Loucy (cell line): ENCODE measurements at regions not wholly inside any gene's neighbourhood (a gene's known extent, or its start where the extent isn't known, plus 50 kb on each side); places are given as distances from the start of the nearest gene placed in this dataset.

Experiments
- H2AFZ ChIP-seq: fragments of 200-600 bp; sonication (generic); 2 replicates; pipeline ENCODE4 v1.6.0; 2016; ENCODE audit warnings: antibody characterized with exemption, mild to moderate bottlenecking, low read length, moderate library complexity
- H3F3A ChIP-seq: fragments of 200-600 bp; 2 replicates; pipeline ENCODE4 v1.6.0; 2016; ENCODE audit warnings: antibody characterized with exemption, low read depth, mild to moderate bottlenecking
- H3K27me3 ChIP-seq: fragments of 200-600 bp; sonication (generic); 2 replicates; pipeline ENCODE4 v1.6.1; 2014; ENCODE audit warnings: low read length, mild to moderate bottlenecking; ENCODE audit not compliant: insufficient read depth, poor library complexity, severe bottlenecking
- H3K36me3 ChIP-seq: fragments of 200-600 bp; sonication (generic); 2 replicates; pipeline ENCODE4 v1.6.1; 2016; ENCODE audit warnings: low read length; ENCODE audit not compliant: insufficient read depth
- H3K4me1 ChIP-seq: fragments of 200-600 bp; sonication (generic); 2 replicates; pipeline ENCODE4 v1.5.1; 2014; ENCODE audit warnings: low read length, mild to moderate bottlenecking; ENCODE audit not compliant: insufficient read depth, poor library complexity, severe bottlenecking
- H3K4me2 ChIP-seq: fragments of 200-600 bp; sonication (generic); 2 replicates; pipeline ENCODE4 v1.6.0; 2014; ENCODE audit warnings: antibody characterized with exemption, low read length, low read depth, mild to moderate bottlenecking; ENCODE audit not compliant: poor library complexity, severe bottlenecking
- H3K4me3 ChIP-seq: fragments of 200-600 bp; sonication (generic); 2 replicates; pipeline ENCODE4 v1.5.1; 2014; ENCODE audit warnings: low read length, mild to moderate bottlenecking, mixed read lengths; ENCODE audit not compliant: poor library complexity, severe bottlenecking
- H3K79me2 ChIP-seq: fragments of 200-600 bp; sonication (generic); 2 replicates; pipeline ENCODE4 v1.6.1; 2014; ENCODE audit warnings: low read length; ENCODE audit not compliant: insufficient read depth
- H3K9ac ChIP-seq: fragments of 200-600 bp; sonication (generic); 2 replicates; pipeline ENCODE4 v1.6.0; 2014; ENCODE audit warnings: mild to moderate bottlenecking, low read depth, low read length, moderate library complexity; ENCODE audit not compliant: poor library complexity, severe bottlenecking
- H3K9me2 ChIP-seq: fragments of 200-600 bp; sonication (generic); replicated peaks from 2 replicates; pipeline ENCODE4 v1.6.1; 2016; ENCODE audit warnings: low read depth, low read length, mixed read lengths
- H3K9me3 ChIP-seq: fragments of 200-600 bp; sonication (generic); 2 replicates; pipeline ENCODE4 v1.6.1; 2014; ENCODE audit warnings: mild to moderate bottlenecking, antibody characterized with exemption, low read length, low read depth; ENCODE audit not compliant: insufficient read depth
- H4K20me1 ChIP-seq: fragments of 200-600 bp; sonication (generic); 2 replicates; pipeline ENCODE4 v1.6.0; 2014; ENCODE audit warnings: antibody characterized with exemption, low read length, mild to moderate bottlenecking; ENCODE audit not compliant: insufficient read depth, poor library complexity, severe bottlenecking
- CTCF ChIP-seq: fragments of 200-600 bp; sonication (generic); conservative IDR thresholded peaks from 2 replicates; pipeline ENCODE4 v1.5.1; 2014; ENCODE audit warnings: mild to moderate bottlenecking, antibody characterized with exemption, low read length
- EZH2phosphoT487 ChIP-seq: fragments of 200-600 bp; IDR thresholded peaks from 2 replicates; pipeline ENCODE4 v1.6.1; 2018; ENCODE audit warnings: antibody characterized with exemption, mild to moderate bottlenecking, moderate library complexity, borderline replicate concordance

- H3K27me3 ChIP-seq: no peaks in the 10 kb centered on the region
- TF ChIP-seq EZH2phosphoT487: no peak
- TF ChIP-seq CTCF: no peak
Observed at GRCh38 chr4:164579270-164579942, 174.5 kb upstream of the SMIM31 start.

GRCh38 chr4:164591666-164592065, 162.3 kb upstream of the SMIM31 start:
- no peak overlapping the region for H3K9ac ChIP-seq

More at GRCh38 chr4:164579270-164579942, 174.5 kb upstream of the SMIM31 start:
- Histone ChIP-seq H3K4me2 (no peak overlapping the region), H3K9ac (no peak overlapping the region), H3K4me3 (no peak overlapping the region), H2AFZ (no peak overlapping the region), H3K36me3 (no peaks in the 10 kb centered on the region), H3K79me2 (no peaks in the 10 kb centered on the region), H3K9me3 (no peaks in the 10 kb centered on the region), H3K4me1 (no peaks in the 10 kb centered on the region), H3F3A (no peaks in the 10 kb centered on the region), H4K20me1 (no peaks in the 10 kb centered on the region), H3K9me2 (no peaks in the 10 kb centered on the region)

GRCh38 chr4:164595751-164596150, 158.2 kb upstream of the SMIM31 start:
- Histone ChIP-seq H3K4me3 (no peak overlapping the region), H3K9me3 (no peaks in the 10 kb centered on the region), H2AFZ (no peak overlapping the region), H3K9me2 (no peaks in the 10 kb centered on the region), H3K4me1 (no peaks in the 10 kb centered on the region), H3K4me2 (no peak overlapping the region), H3F3A (no peaks in the 10 kb centered on the region), H3K36me3 (no peaks in the 10 kb centered on the region), H3K9ac (no peak overlapping the region), H4K20me1 (no peaks in the 10 kb centered on the region), H3K27me3 (no peaks in the 10 kb centered on the region), H3K79me2 (no peaks in the 10 kb centered on the region)
- no peak for TF ChIP-seq EZH2phosphoT487
- no peak for TF ChIP-seq CTCF

More at GRCh38 chr4:164591666-164592065, 162.3 kb upstream of the SMIM31 start:
- Histone ChIP-seq H3K4me2 (no peak overlapping the region), H3K36me3 (no peaks in the 10 kb centered on the region), H2AFZ (no peak overlapping the region), H3F3A (no peaks in the 10 kb centered on the region), H3K27me3 (no peaks in the 10 kb centered on the region), H3K79me2 (no peaks in the 10 kb centered on the region), H3K9me3 (no peaks in the 10 kb centered on the region), H3K4me3 (no peak overlapping the region), H4K20me1 (no peaks in the 10 kb centered on the region), H3K9me2 (no peaks in the 10 kb centered on the region), H3K4me1 (no peaks in the 10 kb centered on the region)
- TF ChIP-seq CTCF: no peak
- TF ChIP-seq EZH2phosphoT487: no peak
